BLaER1 (cell line): ENCODE measurements at regions not wholly inside any gene's neighbourhood (a gene's known extent, or its start where the extent isn't known, plus 50 kb on each side); places are given as distances from the start of the nearest gene placed in this dataset.

Experiments
- H3K27ac ChIP-seq: shearing (Covaris generic); formaldehyde crosslinking; 2 replicates; pipeline ENCODE4 v1.8.1; 2022
- H3K27me3 ChIP-seq: shearing (Covaris generic); formaldehyde crosslinking; 2 replicates; pipeline ENCODE4 v1.8.1; 2022
- H3K36me3 ChIP-seq: shearing (Covaris generic); formaldehyde crosslinking; 2 replicates; pipeline ENCODE4 v1.8.1; 2022
- H3K4me1 ChIP-seq: shearing (Covaris generic); formaldehyde crosslinking; 2 replicates; pipeline ENCODE4 v1.8.1; 2022
- H3K4me2 ChIP-seq: shearing (Covaris generic); formaldehyde crosslinking; 2 replicates; pipeline ENCODE4 v1.8.1; 2022
- H3K4me3 ChIP-seq: shearing (Covaris generic); formaldehyde crosslinking; 2 replicates; pipeline ENCODE4 v1.8.1; 2022
- H3K9ac ChIP-seq: shearing (Covaris generic); formaldehyde crosslinking; 2 replicates; pipeline ENCODE4 v1.8.1; 2022
- H3K9me3 ChIP-seq: shearing (Covaris generic); formaldehyde crosslinking; 2 replicates; pipeline ENCODE4 v1.8.1; 2022
- H4K20me1 ChIP-seq: shearing (Covaris generic); formaldehyde crosslinking; 2 replicates; pipeline ENCODE4 v1.8.1; 2022
- Cebpa-rat ChIP-seq: shearing (Covaris generic); IDR thresholded peaks from 2 replicates; pipeline ENCODE4 v1.8.1; 2022

DNA sequence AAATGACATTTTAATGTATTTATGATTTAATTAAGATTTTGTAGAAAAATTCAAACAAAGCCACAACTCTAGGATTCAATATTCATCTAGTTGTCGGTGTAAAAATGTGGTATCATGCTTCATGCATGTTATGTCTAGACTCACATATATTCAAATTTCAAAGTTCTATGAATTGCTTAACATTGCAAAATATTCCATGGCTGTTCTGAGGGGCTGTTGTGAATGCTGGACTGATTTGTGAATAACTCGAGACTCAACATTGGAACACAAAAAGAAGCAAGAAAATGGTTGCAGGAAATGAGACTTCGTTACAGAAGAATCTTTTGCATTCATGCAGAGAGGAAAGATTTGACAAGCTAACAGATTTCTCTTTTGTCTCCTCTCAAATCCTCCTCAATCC lies 705.9 kb downstream of the DHX35 start:
- Histone ChIP-seq H3K27ac (no peak overlapping the region), H3K4me2 (no peak overlapping the region), H4K20me1 (no peaks in the 10 kb centered on the region), H3K4me3 (no peak overlapping the region), H3K9me3 (no peaks in the 10 kb centered on the region), H3K36me3 (no peaks in the 10 kb centered on the region), H3K9ac (no peak overlapping the region), H3K4me1 (no peaks in the 10 kb centered on the region), H3K27me3 (no peaks in the 10 kb centered on the region)
- no peak for TF ChIP-seq Cebpa-rat

DNA sequence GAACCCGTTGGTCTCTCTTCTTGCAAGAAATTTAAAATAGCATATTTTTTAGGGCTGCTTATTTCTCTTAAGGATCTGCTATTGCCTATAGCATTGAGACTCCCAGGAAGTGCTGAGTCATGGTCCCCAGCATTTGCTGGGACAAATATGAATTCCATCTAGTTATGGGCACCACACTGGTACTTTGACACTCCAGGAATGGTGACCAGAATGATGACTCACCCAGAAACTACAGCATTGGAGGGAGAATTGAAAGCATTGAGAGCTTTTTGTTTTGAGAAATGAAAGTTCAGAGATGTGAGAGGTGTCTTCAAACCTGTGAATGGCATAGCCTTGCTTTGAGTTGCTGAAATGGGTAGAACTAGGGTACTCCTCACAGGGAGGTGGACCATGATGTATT lies 699.7 kb downstream of the DHX35 start:
- H3K4me2 ChIP-seq, result no peak overlapping the region
- no peak for TF ChIP-seq Cebpa-rat
- H4K20me1 ChIP-seq, result no peaks in the 10 kb centered on the region
- H3K36me3 ChIP-seq, result no peaks in the 10 kb centered on the region
- no peak overlapping the region for H3K4me3 ChIP-seq
- H3K9me3 ChIP-seq, result no peaks in the 10 kb centered on the region
- H3K27ac ChIP-seq, result no peak overlapping the region
- H3K27me3 ChIP-seq, result no peaks in the 10 kb centered on the region
- no peak overlapping the region for H3K9ac ChIP-seq
- no peaks in the 10 kb centered on the region for H3K4me1 ChIP-seq

DNA sequence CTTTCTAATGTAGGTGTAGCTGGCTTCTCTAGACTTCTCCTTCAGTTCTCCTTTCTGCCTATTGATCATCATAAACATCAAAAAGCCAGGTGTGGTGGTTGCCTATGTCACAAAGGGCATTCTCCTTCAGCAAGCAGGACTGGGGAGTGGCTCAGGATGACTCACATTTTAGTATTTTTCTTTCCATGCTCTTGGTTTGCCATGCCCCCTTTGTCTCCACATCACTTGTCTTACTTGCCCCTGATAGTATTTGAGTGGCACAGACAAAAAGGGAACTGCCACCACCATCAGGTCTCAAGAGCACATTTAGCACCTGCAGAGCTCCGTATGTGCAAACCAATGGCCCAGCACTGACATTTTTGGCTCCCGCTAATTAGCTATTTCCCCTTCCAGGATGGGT lies 698.8 kb downstream of the DHX35 start:
- Histone ChIP-seq H3K4me1 (no peaks in the 10 kb centered on the region), H3K36me3 (no peaks in the 10 kb centered on the region), H3K27ac (no peak overlapping the region), H3K4me2 (no peak overlapping the region), H3K27me3 (no peaks in the 10 kb centered on the region), H3K4me3 (no peak overlapping the region), H3K9me3 (no peaks in the 10 kb centered on the region), H4K20me1 (no peaks in the 10 kb centered on the region), H3K9ac (no peak overlapping the region)
- TF ChIP-seq Cebpa-rat, result no peak

DNA sequence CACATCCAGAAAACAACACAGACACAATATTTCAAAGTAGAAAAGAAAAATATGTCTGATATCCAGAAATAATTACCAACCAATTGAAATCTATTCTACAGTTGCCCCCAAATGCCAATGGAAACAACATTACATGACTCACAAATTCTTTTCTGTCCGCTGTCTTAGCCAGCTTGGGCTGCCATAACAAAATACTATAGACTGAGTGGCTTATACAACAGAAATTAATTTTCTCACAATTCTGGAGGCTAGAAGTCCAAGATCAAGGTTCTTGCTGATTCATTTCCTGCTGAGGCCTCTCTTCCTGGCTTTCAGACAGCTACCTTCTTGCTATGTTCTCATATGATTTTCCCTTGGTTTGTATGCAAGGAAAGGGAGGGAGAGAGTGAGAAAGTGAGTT lies 698.1 kb downstream of the DHX35 start:
- no peak for TF ChIP-seq Cebpa-rat
- Histone ChIP-seq H3K36me3 (no peaks in the 10 kb centered on the region), H3K27ac (no peak overlapping the region), H3K4me1 (no peaks in the 10 kb centered on the region), H3K9me3 (no peaks in the 10 kb centered on the region), H3K9ac (no peak overlapping the region), H4K20me1 (no peaks in the 10 kb centered on the region), H3K4me2 (no peak overlapping the region), H3K4me3 (no peak overlapping the region), H3K27me3 (no peaks in the 10 kb centered on the region)

DNA sequence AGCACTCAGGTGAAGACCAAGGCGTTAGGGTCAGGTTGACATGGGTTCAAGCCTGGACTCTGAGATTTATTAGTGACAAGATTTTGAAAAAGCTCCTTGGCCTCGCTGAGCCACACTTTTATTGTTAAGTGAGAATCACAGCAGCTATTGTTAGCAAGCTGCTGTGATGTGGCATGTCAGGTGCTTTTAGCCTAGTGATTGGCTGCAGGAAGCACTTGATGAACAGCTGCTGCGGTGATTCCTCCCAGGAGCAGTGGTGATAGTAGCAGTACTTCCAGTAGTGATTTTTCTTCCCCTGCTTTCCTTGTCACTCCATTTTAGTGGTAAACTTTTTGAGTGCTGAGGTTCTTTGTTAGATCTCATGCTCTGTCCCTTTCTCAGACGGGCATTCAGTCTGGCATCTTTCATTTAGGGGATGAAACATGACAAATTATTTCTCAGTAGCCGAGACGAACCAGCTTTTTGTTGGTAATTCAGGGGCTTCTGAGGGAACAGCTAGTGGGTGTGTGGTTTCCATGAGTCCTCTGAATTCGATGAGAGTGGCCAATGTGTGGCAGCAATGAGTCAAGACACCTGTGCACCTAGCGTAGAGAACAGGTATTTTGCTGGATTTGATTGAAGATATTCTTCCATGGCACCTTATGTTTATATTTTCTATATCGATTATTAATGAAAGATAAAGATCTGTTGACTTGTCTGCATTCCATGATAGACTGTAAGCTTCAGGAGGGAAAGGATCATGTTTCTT lies 696.7 kb downstream of the DHX35 start:
- TF ChIP-seq Cebpa-rat, result no peak
- no peaks in the 10 kb centered on the region for H3K4me1 ChIP-seq
- H3K9me3 ChIP-seq, result no peaks in the 10 kb centered on the region
- H3K9ac ChIP-seq, result no peak overlapping the region
- no peak overlapping the region for H3K4me3 ChIP-seq
- no peaks in the 10 kb centered on the region for H4K20me1 ChIP-seq
- no peak overlapping the region for H3K27ac ChIP-seq
- H3K4me2 ChIP-seq, result no peak overlapping the region
- H3K36me3 ChIP-seq, result no peaks in the 10 kb centered on the region
- no peaks in the 10 kb centered on the region for H3K27me3 ChIP-seq

DNA sequence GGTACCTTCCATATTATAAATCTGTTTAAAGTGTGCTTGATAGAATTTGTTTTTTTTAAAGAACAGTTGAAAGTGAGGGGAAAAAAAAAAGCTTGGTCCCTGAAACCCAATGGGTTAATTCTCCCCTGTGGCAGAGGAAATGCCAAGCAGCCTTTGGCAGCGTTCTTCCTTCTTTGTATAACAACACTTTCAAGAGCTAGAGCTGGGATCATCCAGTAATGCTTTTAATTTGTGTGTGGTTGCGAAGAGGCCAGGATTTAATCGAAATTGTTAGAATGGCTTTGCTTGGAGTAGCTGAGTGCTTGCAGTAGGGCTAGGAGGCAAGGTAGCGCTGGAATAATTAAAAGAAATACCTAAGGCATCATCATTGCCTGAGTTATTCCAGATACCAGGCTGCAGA lies 692.0 kb downstream of the DHX35 start:
- H3K9me3 ChIP-seq, result no peaks in the 10 kb centered on the region
- no peaks in the 10 kb centered on the region for H4K20me1 ChIP-seq
- TF ChIP-seq Cebpa-rat, result no peak
- H3K4me3 ChIP-seq, result no peak overlapping the region
- H3K27ac ChIP-seq, result no peak overlapping the region
- no peak overlapping the region for H3K9ac ChIP-seq
- H3K27me3 ChIP-seq, result no peaks in the 10 kb centered on the region
- H3K36me3 ChIP-seq, result no peaks in the 10 kb centered on the region
- no peaks in the 10 kb centered on the region for H3K4me1 ChIP-seq
- no peak overlapping the region for H3K4me2 ChIP-seq

GRCh38 chr20:39651645-39652325 lies 689.6 kb downstream of the DHX35 start:
- no peak overlapping the region for H3K9ac ChIP-seq
- H3K27me3 ChIP-seq, result no peaks in the 10 kb centered on the region
- H3K9me3 ChIP-seq, result no peaks in the 10 kb centered on the region
- no peak overlapping the region for H3K4me3 ChIP-seq
- H3K4me2 ChIP-seq, result no peak overlapping the region
- H4K20me1 ChIP-seq, result no peaks in the 10 kb centered on the region
- H3K36me3 ChIP-seq, result no peaks in the 10 kb centered on the region
- no peaks in the 10 kb centered on the region for H3K4me1 ChIP-seq
- no peak overlapping the region for H3K27ac ChIP-seq
- no peak for TF ChIP-seq Cebpa-rat

- Histone ChIP-seq H3K4me1 (0 out of 2 replicates have a peak, but pooled peaks cover 4% of the 10 kb centered on the region), H3K27me3 (no peaks in the 10 kb centered on the region), H3K27ac (no peak overlapping the region), H3K9me3 (no peaks in the 10 kb centered on the region), H3K36me3 (no peaks in the 10 kb centered on the region), H3K9ac (no peak overlapping the region), H3K4me2 (no peak overlapping the region), H4K20me1 (no peaks in the 10 kb centered on the region), H3K4me3 (no peak overlapping the region)
- no peak for TF ChIP-seq Cebpa-rat
These were observed 684.8 kb downstream of the DHX35 start for GRCh38 chr20:39646874-39647413.

DNA sequence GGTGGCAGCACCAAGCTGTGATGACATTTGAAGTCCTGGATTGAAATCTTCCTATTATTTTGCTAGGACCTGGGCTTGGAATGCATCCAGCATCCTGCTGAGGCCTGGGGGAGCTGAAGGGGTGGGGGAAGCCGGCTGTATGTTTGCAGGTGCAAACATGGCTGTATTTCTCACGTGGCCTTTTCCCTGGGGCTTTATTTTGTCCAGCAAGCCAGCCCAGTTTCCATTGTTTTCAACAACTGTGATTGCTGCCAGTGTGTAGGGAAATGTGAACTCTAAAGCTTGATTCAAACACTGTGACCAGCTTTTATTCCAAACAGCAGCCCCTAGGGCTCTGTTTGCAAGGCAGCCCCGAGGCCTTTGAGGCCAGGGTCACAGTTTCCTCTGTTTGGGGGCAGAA lies 683.0 kb downstream of the DHX35 start:
- Histone ChIP-seq H3K36me3 (no peaks in the 10 kb centered on the region), H3K4me2 (peak overlapping the region; percentile 34; the same call in 1 of the 2 replicates), H3K27me3 (no peaks in the 10 kb centered on the region), H3K9me3 (no peaks in the 10 kb centered on the region), H4K20me1 (no peaks in the 10 kb centered on the region), H3K9ac (no peak overlapping the region), H3K27ac (no peak overlapping the region), H3K4me3 (no peak overlapping the region), H3K4me1 (0 out of 2 replicates have a peak, but pooled peaks cover 4% of the 10 kb centered on the region)
- no peak for TF ChIP-seq Cebpa-rat

GRCh38 chr20:39643292-39643691 lies 681.1 kb downstream of the DHX35 start:
- Histone ChIP-seq H3K9me3 (no peaks in the 10 kb centered on the region), H3K36me3 (no peaks in the 10 kb centered on the region), H3K4me1 (0 out of 2 replicates have a peak, but pooled peaks cover 4% of the 10 kb centered on the region), H3K27me3 (no peaks in the 10 kb centered on the region), H3K4me2 (no peak overlapping the region), H4K20me1 (no peaks in the 10 kb centered on the region), H3K4me3 (no peak overlapping the region), H3K9ac (no peak overlapping the region), H3K27ac (no peak overlapping the region)
- no peak for TF ChIP-seq Cebpa-rat
